ENCODE measurements at regions not wholly inside any gene's neighbourhood (a gene's known extent, or its start where the extent isn't known, plus 50 kb on each side); places are given as distances from the start of the nearest gene placed in this dataset.

- TF ChIP-seq HDAC6 (IDR thresholded peaks at IDR 0.05; ENCODE audit: low read depth, low read length) = no peak
- no peak for TF ChIP-seq EZH2 (IDR thresholded peaks at IDR 0.05; ENCODE audit: low read depth, low read length, severe bottlenecking)
- no peak for TF ChIP-seq CTCF (IDR thresholded peaks at IDR 0.05; ENCODE audit: control extremely low read depth in 1 of 3, insufficient read depth in 1 of 3, low read depth in 1 of 3, low read length in 3 of 3)
- no peak for TF ChIP-seq ZNF274 (IDR thresholded peaks at IDR 0.05; ENCODE audit: borderline replicate concordance, extremely low read depth, low read length)
- TF ChIP-seq RXRA (IDR thresholded peaks at IDR 0.05; ENCODE audit: insufficient read depth, low read depth, low read length) = no peak
- no peak for TF ChIP-seq POLR2A (IDR thresholded peaks at IDR 0.05; ENCODE audit: control extremely low read depth in 1 of 2, low read depth in 2 of 2, low read length in 2 of 2)
- no peak for TF ChIP-seq MAX (IDR thresholded peaks at IDR 0.05)
- no peak for TF ChIP-seq EP300 (IDR thresholded peaks at IDR 0.05; ENCODE audit: borderline replicate concordance in 1 of 2, low read depth in 2 of 2, low read length in 2 of 2)
- TF ChIP-seq RFX5 (IDR thresholded peaks at IDR 0.05; ENCODE audit: borderline replicate concordance, low read depth, low read length) = no peak
Measured at GRCh38 chr13:42474954-42475353, 99.0 kb upstream of the TNFSF11 start.

Measured in H1 (cell line).